ENCODE measurements at regions not wholly inside any gene's neighbourhood (a gene's known extent, or its start where the extent isn't known, plus 50 kb on each side); places are given as distances from the start of the nearest gene placed in this dataset.

DNA sequence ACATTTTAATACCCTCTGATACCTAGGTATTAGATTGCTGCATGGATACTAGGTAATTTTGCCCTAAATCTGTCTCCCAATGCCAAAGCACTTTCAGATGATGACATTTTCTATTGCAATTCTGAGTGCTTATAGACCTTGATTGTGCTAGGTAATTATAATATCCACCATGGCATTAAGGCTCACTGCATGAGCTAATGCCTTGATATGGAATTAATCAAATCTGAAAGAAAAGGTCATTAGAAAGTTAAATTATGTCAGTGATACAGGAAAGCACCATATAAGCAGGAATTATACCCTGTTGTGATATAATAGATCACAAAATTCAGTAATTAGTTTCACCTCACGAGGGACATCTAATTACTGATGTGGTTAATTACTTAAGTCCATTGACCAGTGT lies 521.4 kb downstream of the DNAJB9 start:
- DNase-seq, result no peak
- H3K36me3 ChIP-seq (replicated peaks; ENCODE audit: insufficient read depth, low read length), result no peaks in the 10 kb centered on the region
- no peak overlapping the region for H3K4me2 ChIP-seq (ENCODE audit: low read depth, low read length)
- no peaks in the 10 kb centered on the region for H3K9me3 ChIP-seq (replicated peaks; ENCODE audit: insufficient read depth, low read length)
- no peak overlapping the region for H3K4me3 ChIP-seq (ENCODE audit: low read length)
- H3K27me3 ChIP-seq (replicated peaks; ENCODE audit: insufficient read depth, low read length), result no peaks in the 10 kb centered on the region
- no peak overlapping the region for H2AFZ ChIP-seq (ENCODE audit: low read length)
- no peaks in the 10 kb centered on the region for H3K79me2 ChIP-seq (ENCODE audit: low read length)
- H3K27ac ChIP-seq (ENCODE audit: low read length), result no peak overlapping the region
- H4K20me1 ChIP-seq (ENCODE audit: insufficient read depth, low read length), result no peaks in the 10 kb centered on the region
- H3K4me1 ChIP-seq (ENCODE audit: low read length), result no peaks in the 10 kb centered on the region
- no peaks in the 10 kb centered on the region for H3K9me2 ChIP-seq (replicated peaks; ENCODE audit: insufficient read depth, low read length)
- H3F3A ChIP-seq (ENCODE audit: insufficient read depth, low read length), result no peaks in the 10 kb centered on the region
- TF ChIP-seq EZH2 (optimal IDR thresholded peaks at IDR 0.05; ENCODE audit: low read depth, low read length) (no peak), EZH2phosphoT487 (IDR thresholded peaks at IDR 0.05; ENCODE audit: low read length) (no peak)
- TF ChIP-seq, protein P1, sequence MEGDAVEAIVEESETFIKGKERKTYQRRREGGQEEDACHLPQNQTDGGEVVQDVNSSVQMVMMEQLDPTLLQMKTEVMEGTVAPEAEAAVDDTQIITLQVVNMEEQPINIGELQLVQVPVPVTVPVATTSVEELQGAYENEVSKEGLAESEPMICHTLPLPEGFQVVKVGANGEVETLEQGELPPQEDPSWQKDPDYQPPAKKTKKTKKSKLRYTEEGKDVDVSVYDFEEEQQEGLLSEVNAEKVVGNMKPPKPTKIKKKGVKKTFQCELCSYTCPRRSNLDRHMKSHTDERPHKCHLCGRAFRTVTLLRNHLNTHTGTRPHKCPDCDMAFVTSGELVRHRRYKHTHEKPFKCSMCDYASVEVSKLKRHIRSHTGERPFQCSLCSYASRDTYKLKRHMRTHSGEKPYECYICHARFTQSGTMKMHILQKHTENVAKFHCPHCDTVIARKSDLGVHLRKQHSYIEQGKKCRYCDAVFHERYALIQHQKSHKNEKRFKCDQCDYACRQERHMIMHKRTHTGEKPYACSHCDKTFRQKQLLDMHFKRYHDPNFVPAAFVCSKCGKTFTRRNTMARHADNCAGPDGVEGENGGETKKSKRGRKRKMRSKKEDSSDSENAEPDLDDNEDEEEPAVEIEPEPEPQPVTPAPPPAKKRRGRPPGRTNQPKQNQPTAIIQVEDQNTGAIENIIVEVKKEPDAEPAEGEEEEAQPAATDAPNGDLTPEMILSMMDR (IDR thresholded peaks at IDR 0.05; ENCODE audit: low read length), result no peak
- no peak overlapping the region for H3K9ac ChIP-seq (ENCODE audit: low read length)

DNA sequence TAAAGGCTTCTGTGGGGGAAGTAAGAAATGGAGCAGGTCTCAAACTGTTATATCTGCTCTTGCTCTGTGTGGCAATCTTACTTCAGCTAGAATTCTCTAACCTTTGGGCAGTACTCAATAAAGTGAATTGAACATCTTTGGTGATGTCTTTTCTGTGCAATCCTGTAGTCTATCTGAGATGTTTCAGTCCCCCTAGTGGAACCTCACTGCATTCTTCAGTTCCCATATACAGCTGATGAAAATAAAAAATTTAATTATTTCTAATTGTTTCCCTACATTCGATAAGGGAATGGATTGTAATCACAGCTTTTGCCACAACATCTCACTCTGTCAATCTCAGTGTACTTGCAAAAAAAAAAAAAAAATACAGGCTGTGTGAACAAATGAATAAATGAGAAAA lies 522.6 kb downstream of the DNAJB9 start:
- Histone ChIP-seq H3K4me3 (ENCODE audit: low read length) (no peak overlapping the region), H3K9me2 (replicated peaks; ENCODE audit: insufficient read depth, low read length) (no peaks in the 10 kb centered on the region), H3K9me3 (replicated peaks; ENCODE audit: insufficient read depth, low read length) (no peaks in the 10 kb centered on the region), H3K36me3 (replicated peaks; ENCODE audit: insufficient read depth, low read length) (no peaks in the 10 kb centered on the region), H3K79me2 (ENCODE audit: low read length) (no peaks in the 10 kb centered on the region), H3K4me1 (ENCODE audit: low read length) (no peaks in the 10 kb centered on the region), H3K9ac (ENCODE audit: low read length) (no peak overlapping the region), H3K27ac (ENCODE audit: low read length) (no peak overlapping the region), H3K27me3 (replicated peaks; ENCODE audit: insufficient read depth, low read length) (no peaks in the 10 kb centered on the region), H4K20me1 (ENCODE audit: insufficient read depth, low read length) (no peaks in the 10 kb centered on the region), H3K4me2 (ENCODE audit: low read depth, low read length) (no peak overlapping the region), H2AFZ (ENCODE audit: low read length) (no peak overlapping the region), H3F3A (ENCODE audit: insufficient read depth, low read length) (no peaks in the 10 kb centered on the region)
- no peak for DNase-seq
- TF ChIP-seq, protein P1 (IDR thresholded peaks at IDR 0.05; ENCODE audit: low read length), result 0 out of 2 replicates have a peak, but pooled peaks have one; percentile 9
- TF ChIP-seq EZH2 (optimal IDR thresholded peaks at IDR 0.05; ENCODE audit: low read depth, low read length), result no peak

DNA sequence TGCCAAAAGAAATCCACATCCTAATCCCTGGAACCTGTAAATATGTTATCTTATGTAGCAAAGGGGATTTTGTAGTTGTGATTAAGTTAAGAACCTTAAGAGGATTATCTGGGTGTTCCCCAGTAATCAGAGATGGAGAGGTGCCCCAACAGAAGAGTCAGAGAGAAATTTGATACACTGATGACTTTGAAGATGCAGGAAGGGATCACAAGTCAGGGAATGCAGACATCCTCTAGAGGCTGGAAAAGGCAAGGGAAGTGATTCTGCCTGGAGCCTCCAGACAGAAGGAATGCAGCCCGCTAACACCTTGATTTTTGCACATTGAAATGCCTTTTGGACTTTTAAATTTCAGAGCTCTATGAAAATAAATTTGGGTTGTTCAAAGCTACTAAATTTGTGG lies 531.7 kb downstream of the DNAJB9 start:
- no peaks in the 10 kb centered on the region for H4K20me1 ChIP-seq (ENCODE audit: insufficient read depth, low read length)
- no peak overlapping the region for H3K4me3 ChIP-seq (ENCODE audit: low read length)
- no peaks in the 10 kb centered on the region for H3K79me2 ChIP-seq (ENCODE audit: low read length)
- no peaks in the 10 kb centered on the region for H3K9me2 ChIP-seq (replicated peaks; ENCODE audit: insufficient read depth, low read length)
- no peaks in the 10 kb centered on the region for H3K4me1 ChIP-seq (ENCODE audit: low read length)
- no peak overlapping the region for H3K4me2 ChIP-seq (ENCODE audit: low read depth, low read length)
- H3K9ac ChIP-seq (ENCODE audit: low read length), result no peak overlapping the region
- H3K36me3 ChIP-seq (replicated peaks; ENCODE audit: insufficient read depth, low read length), result no peaks in the 10 kb centered on the region
- H3K27ac ChIP-seq (ENCODE audit: low read length), result no peak overlapping the region
- TF ChIP-seq, protein P1 (IDR thresholded peaks at IDR 0.05; ENCODE audit: low read length), result no peak
- TF ChIP-seq EZH2 (optimal IDR thresholded peaks at IDR 0.05; ENCODE audit: low read depth, low read length), result no peak
- no peak for TF ChIP-seq EZH2phosphoT487 (IDR thresholded peaks at IDR 0.05; ENCODE audit: low read length)
- no peak overlapping the region for H2AFZ ChIP-seq (ENCODE audit: low read length)
- no peaks in the 10 kb centered on the region for H3K27me3 ChIP-seq (replicated peaks; ENCODE audit: insufficient read depth, low read length)
- DNase-seq, result no peak
- no peaks in the 10 kb centered on the region for H3K9me3 ChIP-seq (replicated peaks; ENCODE audit: insufficient read depth, low read length)
- no peaks in the 10 kb centered on the region for H3F3A ChIP-seq (ENCODE audit: insufficient read depth, low read length)

All from MM.1S (cell line).